Thoracic aorta (tissue), 2 donors: ENCODE measurements at regions not wholly inside any gene's neighbourhood (a gene's known extent, or its start where the extent isn't known, plus 50 kb on each side); places are given as distances from the start of the nearest gene placed in this dataset.
A peak's percentile ranks its signal among the peaks of the same experiment; 100 is the strongest.

Source experiments
- ATAC-seq: fragments of 150-250 bp; one replicate; pipeline ENCODE4 v1.8.0; 2017; ENCODE audit warnings: low read depth; ENCODE audit not compliant: insufficient number of reproducible peaks, low FRiP score
- DNase-seq: peaks from one replicate; pipeline ENCODE4 v3.0.0-alpha.2; 2020; ENCODE audit warnings: low spot score
- H3K27ac ChIP-seq, 2 donors: fragments of 200-600 bp; sonication (generic); 1 replicate in 1 of 2; 2 replicates in 1 of 2; pipeline ENCODE4 v1.5.1; 2016; ENCODE audit warnings: mild to moderate bottlenecking in 2 of 2, moderate library complexity in 2 of 2
- H3K27me3 ChIP-seq: fragments of 200-600 bp; sonication (generic); replicated peaks from 2 replicates; pipeline ENCODE4 v1.6.0; 2016; ENCODE audit warnings: mild to moderate bottlenecking; ENCODE audit not compliant: insufficient read depth
- H3K36me3 ChIP-seq: fragments of 200-600 bp; sonication (generic); one replicate; pipeline ENCODE4 v1.5.1; 2016
- H3K4me1 ChIP-seq, 2 donors: fragments of 200-600 bp; sonication (generic); 1 replicate in 1 of 2; 2 replicates in 1 of 2; pipeline versions ENCODE4 v1.5.1 to v1.6.0; 2016; ENCODE audit warnings: low read depth in 2 of 2, mild to moderate bottlenecking in 1 of 2; ENCODE audit not compliant: control insufficient read depth in 1 of 2
- H3K4me3 ChIP-seq: fragments of 200-600 bp; sonication (generic); 2 replicates; pipeline ENCODE4 v1.5.1; 2016; ENCODE audit warnings: mild to moderate bottlenecking
- H3K9me3 ChIP-seq: fragments of 200-600 bp; sonication (generic); 2 replicates; pipeline ENCODE4 v1.5.1; 2016
- CTCF ChIP-seq: fragments of 200-600 bp; sonication (generic); IDR thresholded peaks from one replicate; pipeline ENCODE4 v1.5.1; 2019; ENCODE audit warnings: antibody characterized with exemption

- no peak for ATAC-seq
- Histone ChIP-seq H3K4me1 (peaks cover 5 to 24% of the 10 kb centered on the region in 2 donors), H3K9me3 (no peaks in the 10 kb centered on the region), H3K27ac (peak overlapping the region in 1 of 2 donors; percentile 21), H3K27me3 (no peaks in the 10 kb centered on the region), H3K36me3 (no peaks in the 10 kb centered on the region), H3K4me3 (no peak overlapping the region)
- no peak for DNase-seq
- TF ChIP-seq CTCF: no peak
These were observed 142.8 kb downstream of the SCARB1 start for GRCh38 chr12:124720681-124721500.

- peaks cover 5 to 24% of the 10 kb centered on the region in 2 donors for H3K4me1 ChIP-seq
- H3K27me3 ChIP-seq: no peaks in the 10 kb centered on the region
- no peaks in the 10 kb centered on the region for H3K9me3 ChIP-seq
- H3K27ac ChIP-seq: peak overlapping the region in 1 of 2 donors; percentile 21
- DNase-seq: no peak
- no peaks in the 10 kb centered on the region for H3K36me3 ChIP-seq
- H3K4me3 ChIP-seq: no peak overlapping the region
- TF ChIP-seq CTCF: peak; percentile 5
- ATAC-seq: no peak
These were observed 143.5 kb downstream of the SCARB1 start for GRCh38 chr12:124720004-124720680.

- no peak for ATAC-seq
- H3K27ac ChIP-seq: no peak overlapping the region
- H3K9me3 ChIP-seq: no peaks in the 10 kb centered on the region
- no peaks in the 10 kb centered on the region for H3K36me3 ChIP-seq
- no peak for DNase-seq
- H3K4me1 ChIP-seq: peaks cover 5 to 24% of the 10 kb centered on the region in 2 donors
- no peak for TF ChIP-seq CTCF
- no peaks in the 10 kb centered on the region for H3K27me3 ChIP-seq
- H3K4me3 ChIP-seq: no peak overlapping the region
These were observed 144.4 kb downstream of the SCARB1 start for GRCh38 chr12:124719231-124719630.

- ATAC-seq (no peak), DNase-seq (no peak)
- H3K36me3 ChIP-seq: no peaks in the 10 kb centered on the region
- no peak for TF ChIP-seq CTCF
- H3K9me3 ChIP-seq: no peaks in the 10 kb centered on the region
- no peaks in the 10 kb centered on the region for H3K27me3 ChIP-seq
- H3K4me1 ChIP-seq: peaks cover 5 to 25% of the 10 kb centered on the region in 2 donors
- no peak overlapping the region for H3K27ac ChIP-seq
- no peak overlapping the region for H3K4me3 ChIP-seq
These were observed 145.2 kb downstream of the SCARB1 start for GRCh38 chr12:124718458-124718857.

- H3K4me1 ChIP-seq: peaks cover 9 to 29% of the 10 kb centered on the region in 2 donors
- no peak for DNase-seq
These were observed 145.6 kb downstream of the SCARB1 start for GRCh38 chr12:124718036-124718435.

More at GRCh38 chr12:124718036-124718435, 145.6 kb downstream of the SCARB1 start:
- Histone ChIP-seq H3K4me3 (no peak overlapping the region), H3K36me3 (no peaks in the 10 kb centered on the region), H3K9me3 (no peaks in the 10 kb centered on the region), H3K27me3 (no peaks in the 10 kb centered on the region), H3K27ac (no peak overlapping the region)
- no peak for TF ChIP-seq CTCF
- no peak for ATAC-seq
